ENCODE measurements at regions not wholly inside any gene's neighbourhood (a gene's known extent, or its start where the extent isn't known, plus 50 kb on each side); places are given as distances from the start of the nearest gene placed in this dataset.

DNA sequence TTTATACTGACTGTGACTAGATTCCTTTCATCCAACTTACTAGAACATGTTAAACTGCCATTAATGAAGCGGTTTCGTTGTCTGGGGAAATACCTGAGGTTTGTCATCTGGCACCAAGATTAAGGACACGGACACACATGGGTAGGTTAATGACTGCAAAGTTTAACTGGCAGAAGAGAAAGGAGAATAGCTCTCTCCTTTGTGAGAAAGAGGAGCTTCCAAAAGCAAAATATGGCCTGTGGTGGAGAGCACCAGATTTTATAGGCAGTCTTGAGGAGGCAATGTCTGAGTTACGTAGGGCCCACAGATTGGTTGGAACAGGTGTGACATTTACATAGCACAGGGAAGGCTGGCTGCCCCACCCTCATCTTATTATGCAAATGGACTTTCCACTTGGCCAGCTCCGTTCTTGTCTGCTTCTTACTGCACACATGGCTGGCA, 1193.0 kb upstream of the CELF2 start:
- TF ChIP-seq REST (IDR thresholded peaks at IDR 0.05), result no peak
- TF ChIP-seq, protein P1, sequence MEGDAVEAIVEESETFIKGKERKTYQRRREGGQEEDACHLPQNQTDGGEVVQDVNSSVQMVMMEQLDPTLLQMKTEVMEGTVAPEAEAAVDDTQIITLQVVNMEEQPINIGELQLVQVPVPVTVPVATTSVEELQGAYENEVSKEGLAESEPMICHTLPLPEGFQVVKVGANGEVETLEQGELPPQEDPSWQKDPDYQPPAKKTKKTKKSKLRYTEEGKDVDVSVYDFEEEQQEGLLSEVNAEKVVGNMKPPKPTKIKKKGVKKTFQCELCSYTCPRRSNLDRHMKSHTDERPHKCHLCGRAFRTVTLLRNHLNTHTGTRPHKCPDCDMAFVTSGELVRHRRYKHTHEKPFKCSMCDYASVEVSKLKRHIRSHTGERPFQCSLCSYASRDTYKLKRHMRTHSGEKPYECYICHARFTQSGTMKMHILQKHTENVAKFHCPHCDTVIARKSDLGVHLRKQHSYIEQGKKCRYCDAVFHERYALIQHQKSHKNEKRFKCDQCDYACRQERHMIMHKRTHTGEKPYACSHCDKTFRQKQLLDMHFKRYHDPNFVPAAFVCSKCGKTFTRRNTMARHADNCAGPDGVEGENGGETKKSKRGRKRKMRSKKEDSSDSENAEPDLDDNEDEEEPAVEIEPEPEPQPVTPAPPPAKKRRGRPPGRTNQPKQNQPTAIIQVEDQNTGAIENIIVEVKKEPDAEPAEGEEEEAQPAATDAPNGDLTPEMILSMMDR (IDR thresholded peaks at IDR 0.05), result no peak
- TF ChIP-seq BCL3 (IDR thresholded peaks at IDR 0.05), result no peak
- TF ChIP-seq HDAC2 (IDR thresholded peaks at IDR 0.05), result no peak
- TF ChIP-seq POLR2A (IDR thresholded peaks at IDR 0.05; ENCODE audit: low read length), result no peak
- TF ChIP-seq RFX5 (IDR thresholded peaks at IDR 0.05), result no peak
